Activated CD4-positive, alpha-beta memory T cell treated with anti-CD3 and anti-CD28 coated beads for 36 hours (primary cell): ENCODE measurements at regions not wholly inside any gene's neighbourhood (a gene's known extent, or its start where the extent isn't known, plus 50 kb on each side); places are given as distances from the start of the nearest gene placed in this dataset.
"Not testable (repeated sequence)": the region's sequence is repeated elsewhere in the genome, so short reads cannot be mapped to it uniquely, and the experiment has no call there.

Experiments used
- CTCF ChIA-PET: fragments of 350-600 bp; sonication (Branson Sonifier 250); formaldehyde crosslinking; loops from one replicate; lab custom pipeline; 2021; ENCODE audit warnings: antibody characterized with exemption, inconsistent platforms; lab: Charles Lee
- POLR2A ChIA-PET: fragments of 350-600 bp; sonication (Branson Sonifier 250); formaldehyde crosslinking; loops from one replicate; lab custom pipeline; 2021; ENCODE audit warnings: antibody characterized with exemption; lab: Charles Lee
- DNase-seq: peaks from one replicate; pipeline ENCODE4 v3.0.0-alpha.2; 2020
- H3K27ac Mint-ChIP-seq: one replicate; pipeline ENCODE4 v1.8.0; 2021; ENCODE audit warnings: mixed read lengths
- H3K27me3 Mint-ChIP-seq: one replicate; pipeline ENCODE4 v1.8.0; 2021; ENCODE audit warnings: mixed read lengths
- H3K36me3 Mint-ChIP-seq: one replicate; pipeline ENCODE4 v1.8.0; 2021; ENCODE audit warnings: mixed read lengths
- H3K4me1 Mint-ChIP-seq: one replicate; pipeline ENCODE4 v1.8.0; 2021; ENCODE audit warnings: low read depth, mixed read lengths
- H3K4me3 Mint-ChIP-seq: one replicate; pipeline ENCODE4 v1.8.0; 2021; ENCODE audit warnings: mild to moderate bottlenecking, mixed read lengths
- H3K9me3 Mint-ChIP-seq: one replicate; pipeline ENCODE4 v1.8.0; 2021; ENCODE audit warnings: mixed read lengths
- intact Hi-C: fragments of 100-400 bp; cut with micrococcal nuclease; formaldehyde crosslinking; loops from one replicate; pipeline ENCODE4 v1.15.1; 2023

GRCh38 chr10:8150401-8150905 is 96.0 kb downstream of the GATA3 start:
- peaks cover 2% of the 10 kb centered on the region for H3K27me3 Mint-ChIP-seq
- no peaks in the 10 kb centered on the region for H3K9me3 Mint-ChIP-seq
- no peak overlapping the region for H3K4me3 Mint-ChIP-seq
- H3K36me3 Mint-ChIP-seq: no peaks in the 10 kb centered on the region
- intact Hi-C loops: no loop called here
- CTCF ChIA-PET: no interaction called here
- DNase-seq: no peak
- no peak overlapping the region for H3K27ac Mint-ChIP-seq
- H3K4me1 Mint-ChIP-seq: peaks cover 4% of the 10 kb centered on the region
- POLR2A ChIA-PET: no interaction called here

- POLR2A ChIA-PET: no interaction called here
- no peak overlapping the region for H3K4me3 Mint-ChIP-seq
- H3K9me3 Mint-ChIP-seq: no peaks in the 10 kb centered on the region
- H3K27me3 Mint-ChIP-seq: peaks cover 2% of the 10 kb centered on the region
- H3K27ac Mint-ChIP-seq: no peak overlapping the region
- no peaks in the 10 kb centered on the region for H3K36me3 Mint-ChIP-seq
- CTCF ChIA-PET: no interaction called here
- intact Hi-C loops: no loop called here
- H3K4me1 Mint-ChIP-seq: peaks cover 4% of the 10 kb centered on the region
- no peak for DNase-seq
Measured at GRCh38 chr10:8151086-8151485, 96.6 kb downstream of the GATA3 start.

- H3K27ac Mint-ChIP-seq: no peak overlapping the region
- no peak overlapping the region for H3K4me3 Mint-ChIP-seq
- ChIA-PET CTCF (no interaction called here), POLR2A (no interaction called here)
- H3K9me3 Mint-ChIP-seq: no peaks in the 10 kb centered on the region
- peaks cover 14% of the 10 kb centered on the region for H3K4me1 Mint-ChIP-seq
- no peaks in the 10 kb centered on the region for H3K36me3 Mint-ChIP-seq
- no peak for DNase-seq
- H3K27me3 Mint-ChIP-seq: peaks cover 2% of the 10 kb centered on the region
- intact Hi-C loops: no loop called here
Measured at GRCh38 chr10:8156918-8157317, 102.4 kb downstream of the GATA3 start.

GRCh38 chr10:8158193-8159071 is 103.9 kb downstream of the GATA3 start:
- intact Hi-C loops: no loop called here
- H3K4me1 Mint-ChIP-seq: peaks cover 14% of the 10 kb centered on the region
- H3K27me3 Mint-ChIP-seq: peaks cover 2% of the 10 kb centered on the region
- H3K27ac Mint-ChIP-seq: no peak overlapping the region
- H3K9me3 Mint-ChIP-seq: no peaks in the 10 kb centered on the region
- ChIA-PET CTCF (no interaction called here), POLR2A (no interaction called here)
- no peaks in the 10 kb centered on the region for H3K36me3 Mint-ChIP-seq
- H3K4me3 Mint-ChIP-seq: no peak overlapping the region
- no peak for DNase-seq

- CTCF ChIA-PET: no interaction called here
- Mint-ChIP-seq H3K4me3 (no peak overlapping the region), H3K9me3 (peaks cover under 1% of the 10 kb centered on the region), H3K27ac (no peak overlapping the region), H3K27me3 (no peaks in the 10 kb centered on the region), H3K36me3 (no peaks in the 10 kb centered on the region), H3K4me1 (peaks cover 10% of the 10 kb centered on the region)
- POLR2A ChIA-PET: interaction anchor here (0.6 kb wide), 1 partner anchor 86 kb away, joined by 5 read pairs; no protein-coding TSS in a partner anchor
- no peak for DNase-seq
- intact Hi-C loops: no loop called here
Measured at GRCh38 chr10:8159341-8160165, 105.1 kb downstream of the GATA3 start.

- Mint-ChIP-seq H3K9me3 (peaks cover 21% of the 10 kb centered on the region), H3K27me3 (no peaks in the 10 kb centered on the region), H3K4me3 (no peak overlapping the region), H3K4me1 (peaks cover 10% of the 10 kb centered on the region), H3K36me3 (peaks cover 8% of the 10 kb centered on the region), H3K27ac (no peak overlapping the region)
- ChIA-PET CTCF (no interaction called here), POLR2A (no interaction called here)
- intact Hi-C loops: no loop called here
- DNase-seq: no peak
Measured at GRCh38 chr10:8163824-8164223, 109.3 kb downstream of the GATA3 start.

GRCh38 chr10:8164640-8165039 is 110.2 kb downstream of the GATA3 start:
- peaks cover 28% of the 10 kb centered on the region for H3K9me3 Mint-ChIP-seq
- H3K27ac Mint-ChIP-seq, CTCF ChIA-PET, POLR2A ChIA-PET, DNase-seq, intact Hi-C loops, H3K4me1 Mint-ChIP-seq, H3K27me3 Mint-ChIP-seq, H3K4me3 Mint-ChIP-seq, H3K36me3 Mint-ChIP-seq: not testable (repeated sequence)

- Mint-ChIP-seq H3K9me3 (peaks cover 28% of the 10 kb centered on the region), H3K36me3 (peaks cover 8% of the 10 kb centered on the region), H3K4me1 (no peaks in the 10 kb centered on the region), H3K27ac (no peak overlapping the region), H3K4me3 (no peak overlapping the region), H3K27me3 (no peaks in the 10 kb centered on the region)
- DNase-seq: no peak
- intact Hi-C loops: no loop called here
- POLR2A ChIA-PET: no interaction called here
- CTCF ChIA-PET: no interaction called here
Measured at GRCh38 chr10:8168836-8169235, 114.3 kb downstream of the GATA3 start.

- no peak overlapping the region for H3K27ac Mint-ChIP-seq
- H3K4me1 Mint-ChIP-seq: no peaks in the 10 kb centered on the region
- intact Hi-C loops: no loop called here
- peaks cover 19% of the 10 kb centered on the region for H3K9me3 Mint-ChIP-seq
- H3K4me3 Mint-ChIP-seq: no peak overlapping the region
- DNase-seq: no peak
- CTCF ChIA-PET: no interaction called here
- H3K27me3 Mint-ChIP-seq: no peaks in the 10 kb centered on the region
- POLR2A ChIA-PET: no interaction called here
- peaks cover 7% of the 10 kb centered on the region for H3K36me3 Mint-ChIP-seq
Measured at GRCh38 chr10:8171008-8171407, 116.5 kb downstream of the GATA3 start.

GRCh38 chr10:8172604-8173003 is 118.1 kb downstream of the GATA3 start:
- Mint-ChIP-seq H3K4me3 (no peak overlapping the region), H3K4me1 (no peaks in the 10 kb centered on the region), H3K9me3 (peaks cover 17% of the 10 kb centered on the region), H3K27me3 (no peaks in the 10 kb centered on the region), H3K36me3 (peaks cover 5% of the 10 kb centered on the region), H3K27ac (no peak overlapping the region)
- DNase-seq: no peak
- POLR2A ChIA-PET: no interaction called here
- intact Hi-C loops: no loop called here
- CTCF ChIA-PET: no interaction called here

GRCh38 chr10:8173243-8173865 is 118.9 kb downstream of the GATA3 start:
- DNase-seq: no peak
- Mint-ChIP-seq H3K36me3 (peaks cover 4% of the 10 kb centered on the region), H3K4me3 (no peak overlapping the region), H3K9me3 (peaks cover 11% of the 10 kb centered on the region), H3K27ac (no peak overlapping the region), H3K27me3 (no peaks in the 10 kb centered on the region), H3K4me1 (no peaks in the 10 kb centered on the region)
- CTCF ChIA-PET: no interaction called here
- intact Hi-C loops: no loop called here
- POLR2A ChIA-PET: no interaction called here

- H3K4me3 Mint-ChIP-seq: no peak overlapping the region
- H3K27ac Mint-ChIP-seq: no peak overlapping the region
- peaks cover 6% of the 10 kb centered on the region for H3K9me3 Mint-ChIP-seq
- no peaks in the 10 kb centered on the region for H3K27me3 Mint-ChIP-seq
- ChIA-PET CTCF (no interaction called here), POLR2A (no interaction called here)
- H3K36me3 Mint-ChIP-seq: peaks cover under 1% of the 10 kb centered on the region
- no peak for DNase-seq
- intact Hi-C loops: no loop called here
- H3K4me1 Mint-ChIP-seq: no peaks in the 10 kb centered on the region
Measured at GRCh38 chr10:8173866-8174243, 119.4 kb downstream of the GATA3 start.
